GM10248 (cell line): ENCODE measurements at regions not wholly inside any gene's neighbourhood (a gene's known extent, or its start where the extent isn't known, plus 50 kb on each side); places are given as distances from the start of the nearest gene placed in this dataset.
"Not testable (repeated sequence)": the region's sequence is repeated elsewhere in the genome, so short reads cannot be mapped to it uniquely, and the experiment has no call there.

ENCODE experiments used
- CTCF ChIA-PET: fragments of 300-600 bp; sonication (Branson Sonifier 250); formaldehyde crosslinking; extraction: SDS; loops from one replicate; lab custom pipeline; 2021; ENCODE audit warnings: antibody characterized with exemption; lab: Yijun Ruan, JAX
- POLR2A ChIA-PET: fragments of 350-650 bp; sonication (Branson Sonifier 250); formaldehyde crosslinking; extraction: SDS; loops from one replicate; lab custom pipeline; 2020; ENCODE audit warnings: antibody characterized with exemption; lab: Yijun Ruan, JAX
- DNase-seq: peaks from one replicate; pipeline ENCODE4 v3.0.0; 2012; ENCODE audit errors: extremely low spot score
- CTCF ChIP-seq: IDR thresholded peaks from 2 replicates; pipeline ENCODE4 v1.5.1; 2012; ENCODE audit warnings: mild to moderate bottlenecking, low read depth; ENCODE audit errors: extremely low read depth, missing control alignments, control extremely low read depth

GRCh38 chr15:59905176-59905575 is 98.9 kb upstream of the FOXB1 start:
- DNase-seq: no peak
- POLR2A ChIA-PET: no interaction called here
- no peak for TF ChIP-seq CTCF
- CTCF ChIA-PET: no interaction called here

- no peak for DNase-seq
- no peak for TF ChIP-seq CTCF
- ChIA-PET CTCF (no interaction called here), POLR2A (no interaction called here)
Measured at GRCh38 chr15:59904450-59905135, 99.5 kb upstream of the FOXB1 start.

- CTCF ChIA-PET: no interaction called here
- no peak for TF ChIP-seq CTCF
- POLR2A ChIA-PET: no interaction called here
- no peak for DNase-seq
Measured at GRCh38 chr15:59896663-59897074, 107.4 kb upstream of the FOXB1 start.

GRCh38 chr15:59894835-59895234 is 109.3 kb upstream of the FOXB1 start:
- ChIA-PET POLR2A (no interaction called here), CTCF (no interaction called here)
- TF ChIP-seq CTCF: no peak
- DNase-seq: no peak

GRCh38 chr15:59892985-59893384 is 111.1 kb upstream of the FOXB1 start:
- ChIA-PET POLR2A (no interaction called here), CTCF (interaction anchor here (1.5 kb wide), 1 partner anchor 12 kb away, joined by 3 read pairs; no protein-coding TSS in a partner anchor)
- TF ChIP-seq CTCF: no peak
- no peak for DNase-seq

GRCh38 chr15:59887870-59888269 is 116.2 kb upstream of the FOXB1 start:
- POLR2A ChIA-PET, DNase-seq, CTCF ChIA-PET: not testable (repeated sequence)

- no peak for DNase-seq
- ChIA-PET POLR2A (no interaction called here), CTCF (interaction anchor here (1.5 kb wide), 1 partner anchor 439 kb away, joined by 3 read pairs; no protein-coding TSS in a partner anchor)
- TF ChIP-seq CTCF: no peak
Measured at GRCh38 chr15:59887211-59887610, 116.9 kb upstream of the FOXB1 start.
